Lung (tissue), 11 donors: ENCODE measurements at regions not wholly inside any gene's neighbourhood (a gene's known extent, or its start where the extent isn't known, plus 50 kb on each side); places are given as distances from the start of the nearest gene placed in this dataset.
A peak's percentile ranks its signal among the peaks of the same experiment; 100 is the strongest.
"Not testable (repeated sequence)": the region's sequence is repeated elsewhere in the genome, so short reads cannot be mapped to it uniquely, and the experiment has no call there.

ENCODE experiments used
- ATAC-seq: fragments of 200-7000 bp; cut with Tn5 transposase; one replicate; pipeline ENCODE4 v1.9.1; 2020; ENCODE audit warnings: moderate number of reproducible peaks; ENCODE audit not compliant: insufficient read depth, low FRiP score
- DNase-seq, 3 donors: peaks; one replicate each; pipeline ENCODE4 v3.0.0-alpha.2; 2013 to 2017
- H3K27ac ChIP-seq, 2 donors: one replicate each; pipeline ENCODE4 v1.5.1; 2013; ENCODE audit warnings: mild to moderate bottlenecking in 2 of 2, moderate library complexity in 2 of 2, control low read depth in 1 of 2, inconsistent platforms in 1 of 2, low read depth in 1 of 2, low read length in 1 of 2
- H3K27me3 ChIP-seq, 3 donors: one replicate each; pipeline ENCODE4 v1.5.1; 2013; ENCODE audit warnings: low read length in 2 of 3; ENCODE audit not compliant: control insufficient read depth in 3 of 3, insufficient read depth in 3 of 3
- H3K36me3 ChIP-seq, 4 donors: one replicate each; pipeline ENCODE4 v1.5.1; 2013; ENCODE audit warnings: low read length in 4 of 4, mild to moderate bottlenecking in 1 of 4, moderate library complexity in 1 of 4; ENCODE audit not compliant: control insufficient read depth in 4 of 4, insufficient read depth in 4 of 4
- H3K4me1 ChIP-seq, 5 donors: one replicate each; pipeline ENCODE4 v1.5.1; 2013; ENCODE audit warnings: low read length in 5 of 5, mild to moderate bottlenecking in 2 of 5, moderate library complexity in 1 of 5; ENCODE audit not compliant: control insufficient read depth in 5 of 5, insufficient read depth in 5 of 5
- H3K4me3 ChIP-seq: one replicate; pipeline ENCODE4 v1.5.1; 2013; ENCODE audit warnings: mild to moderate bottlenecking, control low read depth, moderate library complexity
- H3K9ac ChIP-seq, 2 donors: one replicate each; pipeline ENCODE4 v1.5.1; 2013; ENCODE audit warnings: low read length in 2 of 2, control low read depth in 1 of 2; ENCODE audit not compliant: insufficient read depth in 1 of 2
- H3K9me3 ChIP-seq, 4 donors: one replicate each; pipeline ENCODE4 v1.5.1; 2013; ENCODE audit warnings: low read length in 3 of 4, mild to moderate bottlenecking in 1 of 4, moderate library complexity in 1 of 4; ENCODE audit not compliant: control insufficient read depth in 4 of 4, insufficient read depth in 3 of 4
- WGBS, 2 donors: extraction: QIAGEN DNeasy Blood & Tissue Kit; methylation state at CpG; one replicate each; pipeline ENCODE4 v1.1.7; 2013; 5-methylcytosine and 5-hydroxymethylcytosine counted together
- TF ChIP-seq, protein P1 (sequence below): IDR thresholded peaks from 2 replicates; pipeline ENCODE4 v1.5.1; 2012; ENCODE audit warnings: mild to moderate bottlenecking; ENCODE audit errors: control extremely low read depth, extremely low read depth
- donor health status: control.
- donor health status: control.
- donor health status: Bipolar disorder and iron deficiency.
- donor health status: healthy.
- donor health status: DM: yes; HTN: yes; CAD: no.

GRCh38 chr7:69374044-69374425 lies 224.2 kb upstream of the AUTS2 start:
- H3K9ac ChIP-seq, result no peak overlapping the region
- peaks cover 0 to 10% (median 6%) of the 10 kb centered on the region in 5 donors for H3K4me1 ChIP-seq
- ATAC-seq (no peak), DNase-seq (peak; percentile 75 to 94 (median 94))
- WGBS, 2 donors, result 59 to 76% methylated on average over 5 of the region's 5 CpGs
- TF ChIP-seq, protein P1, sequence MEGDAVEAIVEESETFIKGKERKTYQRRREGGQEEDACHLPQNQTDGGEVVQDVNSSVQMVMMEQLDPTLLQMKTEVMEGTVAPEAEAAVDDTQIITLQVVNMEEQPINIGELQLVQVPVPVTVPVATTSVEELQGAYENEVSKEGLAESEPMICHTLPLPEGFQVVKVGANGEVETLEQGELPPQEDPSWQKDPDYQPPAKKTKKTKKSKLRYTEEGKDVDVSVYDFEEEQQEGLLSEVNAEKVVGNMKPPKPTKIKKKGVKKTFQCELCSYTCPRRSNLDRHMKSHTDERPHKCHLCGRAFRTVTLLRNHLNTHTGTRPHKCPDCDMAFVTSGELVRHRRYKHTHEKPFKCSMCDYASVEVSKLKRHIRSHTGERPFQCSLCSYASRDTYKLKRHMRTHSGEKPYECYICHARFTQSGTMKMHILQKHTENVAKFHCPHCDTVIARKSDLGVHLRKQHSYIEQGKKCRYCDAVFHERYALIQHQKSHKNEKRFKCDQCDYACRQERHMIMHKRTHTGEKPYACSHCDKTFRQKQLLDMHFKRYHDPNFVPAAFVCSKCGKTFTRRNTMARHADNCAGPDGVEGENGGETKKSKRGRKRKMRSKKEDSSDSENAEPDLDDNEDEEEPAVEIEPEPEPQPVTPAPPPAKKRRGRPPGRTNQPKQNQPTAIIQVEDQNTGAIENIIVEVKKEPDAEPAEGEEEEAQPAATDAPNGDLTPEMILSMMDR, result no peak
- no peaks in the 10 kb centered on the region for H3K27me3 ChIP-seq
- H3K36me3 ChIP-seq, result no peaks in the 10 kb centered on the region
- no peak overlapping the region for H3K4me3 ChIP-seq
- H3K27ac ChIP-seq, result no peak overlapping the region
- H3K9me3 ChIP-seq, result no peaks in the 10 kb centered on the region

- TF ChIP-seq, protein P1, result no peak
- Histone ChIP-seq H3K36me3 (no peaks in the 10 kb centered on the region), H3K27me3 (no peaks in the 10 kb centered on the region), H3K4me1 (peaks cover 0 to 10% (median 6%) of the 10 kb centered on the region in 5 donors), H3K9me3 (no peaks in the 10 kb centered on the region), H3K9ac (no peak overlapping the region), H3K27ac (no peak overlapping the region), H3K4me3 (no peak overlapping the region)
- WGBS, 2 donors, result 60 to 77% methylated on average over 5 of the region's 5 CpGs
- DNase-seq (no peak), ATAC-seq (no peak)
These were observed 221.1 kb upstream of the AUTS2 start for GRCh38 chr7:69377191-69377590.

GRCh38 chr7:69388452-69389137 lies 209.7 kb upstream of the AUTS2 start:
- no peaks in the 10 kb centered on the region for H3K27me3 ChIP-seq
- DNase-seq (no peak), ATAC-seq (no peak)
- peaks cover 0 to under 1% (median 0%) of the 10 kb centered on the region in 4 donors for H3K9me3 ChIP-seq
- H3K36me3 ChIP-seq, result no peaks in the 10 kb centered on the region
- H3K4me3 ChIP-seq, result no peak overlapping the region
- no peak overlapping the region for H3K9ac ChIP-seq
- 80 to 87% methylated on average over 8 of the region's 8 CpGs for WGBS, 2 donors
- no peaks in the 10 kb centered on the region for H3K4me1 ChIP-seq
- no peak overlapping the region for H3K27ac ChIP-seq
- TF ChIP-seq, protein P1, result no peak

DNA sequence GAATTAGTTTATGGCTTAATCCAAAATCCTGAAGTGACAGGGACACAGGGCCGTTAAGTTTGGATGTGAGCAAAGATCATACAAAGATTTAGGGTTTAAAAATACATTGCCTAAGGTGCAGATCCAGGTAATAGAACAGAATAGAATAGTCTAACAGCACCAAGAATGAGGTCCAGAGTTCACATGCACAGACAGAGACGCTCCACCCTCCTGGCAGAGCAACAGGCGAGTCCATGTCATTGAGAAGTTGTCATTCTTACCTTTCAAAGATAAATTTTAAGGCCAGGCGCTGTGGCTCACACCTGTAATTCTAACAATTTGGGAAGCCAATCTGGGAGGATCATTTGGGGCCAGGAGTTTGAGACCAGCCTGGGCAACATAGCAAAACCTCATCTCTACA lies 209.1 kb upstream of the AUTS2 start:
- 85 to 90% methylated on average over 4 of the region's 4 CpGs for WGBS, 2 donors
- Histone ChIP-seq H3K4me3 (no peak overlapping the region), H3K4me1 (no peaks in the 10 kb centered on the region), H3K9me3 (no peaks in the 10 kb centered on the region), H3K27ac (no peak overlapping the region), H3K27me3 (no peaks in the 10 kb centered on the region), H3K36me3 (no peaks in the 10 kb centered on the region), H3K9ac (no peak overlapping the region)
- no peak for DNase-seq
- TF ChIP-seq, protein P1, result no peak
- ATAC-seq, result no peak

DNA sequence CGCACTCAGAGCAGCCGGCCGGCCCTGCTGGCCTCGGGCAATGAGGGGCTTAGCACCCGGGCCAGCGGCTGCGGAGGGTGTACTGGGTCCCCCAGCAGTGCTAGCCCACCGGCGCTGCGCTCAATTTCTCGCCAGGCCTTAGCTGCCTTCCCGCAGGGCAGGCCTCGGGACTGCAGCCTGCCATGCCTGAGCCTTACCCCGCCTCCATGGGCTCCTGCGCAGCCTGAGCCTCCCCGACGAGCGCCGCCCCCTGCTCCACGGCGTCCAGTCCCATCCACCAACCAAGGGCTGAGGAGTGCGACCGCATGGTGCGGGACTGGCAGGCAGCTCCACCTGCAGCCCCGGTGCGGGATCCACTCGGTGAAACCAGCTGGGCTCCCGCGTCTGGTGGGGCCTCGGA lies 204.4 kb upstream of the AUTS2 start:
- H3K4me1 ChIP-seq, H3K4me3 ChIP-seq, ATAC-seq, H3K9me3 ChIP-seq, H3K27me3 ChIP-seq, H3K9ac ChIP-seq, H3K36me3 ChIP-seq, DNase-seq, H3K27ac ChIP-seq: not testable (repeated sequence)
- WGBS, 2 donors, result 96 to 99% methylated on average over 30 of the region's 30 CpGs
